ENCODE measurements at regions not wholly inside any gene's neighbourhood (a gene's known extent, or its start where the extent isn't known, plus 50 kb on each side); places are given as distances from the start of the nearest gene placed in this dataset.
"Not testable (repeated sequence)": the region's sequence is repeated elsewhere in the genome, so short reads cannot be mapped to it uniquely, and the experiment has no call there.

DNA sequence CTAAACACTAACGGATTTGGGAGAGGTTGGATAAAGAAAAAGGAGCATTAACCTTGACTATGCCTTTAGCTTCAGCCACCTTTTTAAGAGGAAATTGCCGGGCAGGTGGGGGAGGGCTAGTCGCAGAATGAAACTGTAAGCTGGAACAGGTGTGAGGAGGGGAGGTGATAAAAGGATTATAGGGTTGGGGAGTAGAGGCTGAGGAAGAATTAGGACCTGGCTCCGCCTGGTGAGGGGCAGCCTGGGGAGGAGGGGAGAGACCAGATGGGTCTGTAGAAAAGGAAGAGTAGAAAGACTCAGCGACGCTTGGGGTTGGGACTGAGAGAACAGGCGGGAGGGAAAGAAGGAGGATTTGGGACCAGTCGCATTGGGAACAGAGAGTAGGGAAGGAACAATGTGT lies 376.4 kb upstream of the MEX3C start:
- H3K4me1 Mint-ChIP-seq; H3K4me3 ChIP-seq (ENCODE audit: low read length); CTCF ChIA-PET; DNase-seq; H3K27me3 ChIP-seq (ENCODE audit: control insufficient read depth in 2 of 2, insufficient read depth in 2 of 2, low read length in 2 of 2); H3K4me1 ChIP-seq (ENCODE audit: control insufficient read depth in 2 of 2, insufficient read depth in 2 of 2, low read length in 2 of 2); H3K4me3 Mint-ChIP-seq; H3K36me3 Mint-ChIP-seq; H3K27ac ChIP-seq (ENCODE audit: low read depth, low read length); H3K36me3 ChIP-seq (ENCODE audit: control insufficient read depth in 2 of 3, insufficient read depth in 3 of 3, low read length in 3 of 3); H3K27ac Mint-ChIP-seq; ATAC-seq; intact Hi-C loops (cut with micrococcal nuclease); H3K9me3 ChIP-seq (ENCODE audit: control insufficient read depth in 2 of 3, low read length in 3 of 3): not testable (repeated sequence)
- POLR2A ChIA-PET: interaction anchor here (0.9 kb wide), 1 partner anchor 21 kb away, joined by 3 read pairs; no protein-coding TSS in a partner anchor
- H3K9me3 Mint-ChIP-seq: peaks cover 0 to 16% (median 8%) of the 10 kb centered on the region in 11 donors
- peaks cover 0 to 13% (median 0%) of the 10 kb centered on the region in 5 donors for H3K27me3 Mint-ChIP-seq

DNA sequence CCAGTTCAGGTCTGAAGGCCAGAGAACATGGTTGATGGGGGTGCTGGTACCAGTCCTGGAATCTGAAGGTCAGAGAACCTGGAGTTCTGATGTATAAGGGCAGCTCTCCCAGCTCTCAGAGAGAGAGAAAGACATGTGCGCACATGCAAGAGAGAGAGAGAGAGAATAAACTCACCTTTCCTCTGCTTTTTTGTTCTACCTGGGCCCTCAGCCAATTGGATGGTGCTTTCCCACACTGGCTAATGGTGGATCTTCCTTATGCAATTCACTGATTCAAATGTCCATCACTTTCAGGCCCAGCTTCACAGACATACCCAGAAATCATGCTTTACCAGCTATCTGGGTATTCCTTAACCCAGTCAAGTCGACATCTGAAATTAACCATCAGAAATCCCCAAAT lies 377.7 kb upstream of the MEX3C start:
- Histone ChIP-seq H3K27ac (ENCODE audit: low read depth, low read length) (no peak overlapping the region), H3K4me1 (ENCODE audit: control insufficient read depth in 2 of 2, insufficient read depth in 2 of 2, low read length in 2 of 2) (no peaks in the 10 kb centered on the region), H3K27me3 (ENCODE audit: control insufficient read depth in 2 of 2, insufficient read depth in 2 of 2, low read length in 2 of 2) (no peaks in the 10 kb centered on the region), H3K4me3 (ENCODE audit: low read length) (no peak overlapping the region), H3K9me3 (ENCODE audit: control insufficient read depth in 2 of 3, low read length in 3 of 3) (no peaks in the 10 kb centered on the region), H3K36me3 (ENCODE audit: control insufficient read depth in 2 of 3, insufficient read depth in 3 of 3, low read length in 3 of 3) (no peaks in the 10 kb centered on the region)
- Mint-ChIP-seq H3K36me3 (peaks cover 0 to 9% (median 0%) of the 10 kb centered on the region in 5 donors), H3K27me3 (peaks cover 0 to 13% (median 0%) of the 10 kb centered on the region in 5 donors), H3K27ac (no peak overlapping the region), H3K4me1 (peaks cover 0 to 1% (median 0%) of the 10 kb centered on the region in 7 donors), H3K9me3 (peaks cover 0 to 16% (median 8%) of the 10 kb centered on the region in 11 donors), H3K4me3 (no peak overlapping the region)
- ChIA-PET POLR2A (no interaction called here), CTCF (no interaction called here)
- ATAC-seq (no peak), DNase-seq (no peak)
- intact Hi-C loops (cut with micrococcal nuclease): no loop called here

DNA sequence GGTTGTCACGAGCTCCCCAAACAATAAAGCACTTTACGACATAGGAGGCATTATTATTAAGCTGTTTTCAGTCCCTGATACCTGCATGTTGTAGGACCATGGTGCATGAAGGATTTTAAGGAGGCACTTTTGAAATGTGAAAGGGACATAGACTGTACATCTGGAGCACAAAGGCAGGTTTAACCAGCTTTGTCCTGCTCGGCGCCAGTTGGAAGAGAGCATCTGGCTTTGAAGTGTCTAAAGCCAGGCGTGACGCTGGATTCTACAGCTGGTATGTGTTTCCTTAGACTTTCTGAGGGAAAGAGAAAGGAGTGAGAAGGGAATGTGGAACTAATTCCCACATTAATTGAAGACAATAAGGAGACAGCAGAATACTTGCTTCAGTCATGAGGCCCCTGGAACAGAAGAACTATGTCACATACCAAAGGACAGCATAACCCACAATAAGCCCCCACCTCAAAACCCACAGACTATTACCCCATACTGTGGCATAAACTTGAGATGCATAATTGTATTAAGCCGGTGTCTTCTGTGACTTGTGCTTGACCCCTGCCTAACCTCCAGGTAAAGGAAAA lies 381.0 kb upstream of the MEX3C start:
- H3K27me3 ChIP-seq (ENCODE audit: control insufficient read depth in 2 of 2, insufficient read depth in 2 of 2, low read length in 2 of 2): no peaks in the 10 kb centered on the region
- no peak for DNase-seq
- intact Hi-C loops (cut with micrococcal nuclease): no loop called here
- no peak overlapping the region for H3K4me3 ChIP-seq (ENCODE audit: low read length)
- H3K9me3 Mint-ChIP-seq: peaks cover 0 to 16% (median 7%) of the 10 kb centered on the region in 11 donors
- ATAC-seq: no peak
- no peak overlapping the region for H3K27ac ChIP-seq (ENCODE audit: low read depth, low read length)
- peaks cover 0 to 9% (median 0%) of the 10 kb centered on the region in 5 donors for H3K36me3 Mint-ChIP-seq
- H3K27me3 Mint-ChIP-seq: peaks cover 0 to 13% (median 0%) of the 10 kb centered on the region in 5 donors
- ChIA-PET CTCF (no interaction called here), POLR2A (no interaction called here)
- H3K4me1 ChIP-seq (ENCODE audit: control insufficient read depth in 2 of 2, insufficient read depth in 2 of 2, low read length in 2 of 2): no peaks in the 10 kb centered on the region
- no peaks in the 10 kb centered on the region for H3K36me3 ChIP-seq (ENCODE audit: control insufficient read depth in 2 of 3, insufficient read depth in 3 of 3, low read length in 3 of 3)
- H3K4me3 Mint-ChIP-seq: no peak overlapping the region
- H3K9me3 ChIP-seq (ENCODE audit: control insufficient read depth in 2 of 3, low read length in 3 of 3): no peaks in the 10 kb centered on the region
- H3K27ac Mint-ChIP-seq: no peak overlapping the region
- H3K4me1 Mint-ChIP-seq: peaks cover 0 to 1% (median 0%) of the 10 kb centered on the region in 7 donors

DNA sequence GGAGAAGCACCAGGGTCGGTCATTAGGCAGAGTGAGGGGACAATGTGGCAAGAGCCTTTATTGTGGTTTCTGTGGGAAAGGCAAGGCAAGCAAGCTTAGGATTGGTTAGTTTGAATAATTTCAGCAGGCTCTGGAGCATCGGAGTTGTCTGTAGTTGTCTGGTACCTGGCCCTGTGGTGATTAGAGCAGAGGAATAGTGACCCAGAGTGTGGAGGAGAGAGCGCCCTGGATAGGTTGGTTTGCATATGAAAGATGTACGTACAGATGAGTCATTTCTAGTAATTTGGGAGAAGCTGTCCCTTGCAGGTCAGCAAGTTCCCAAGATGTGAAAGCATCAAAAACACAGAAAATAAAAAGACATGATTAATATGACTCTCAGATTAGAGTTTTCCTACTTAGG lies 383.1 kb upstream of the MEX3C start:
- no peaks in the 10 kb centered on the region for H3K9me3 ChIP-seq (ENCODE audit: control insufficient read depth in 2 of 3, low read length in 3 of 3)
- H3K4me3 ChIP-seq (ENCODE audit: low read length): no peak overlapping the region
- no peaks in the 10 kb centered on the region for H3K4me1 Mint-ChIP-seq
- H3K9me3 Mint-ChIP-seq: peaks cover 0 to 16% (median 2%) of the 10 kb centered on the region in 11 donors
- H3K27ac Mint-ChIP-seq: no peak overlapping the region
- H3K4me3 Mint-ChIP-seq: no peak overlapping the region
- ChIA-PET POLR2A (no interaction called here), CTCF (no interaction called here)
- H3K36me3 Mint-ChIP-seq: no peaks in the 10 kb centered on the region
- H3K36me3 ChIP-seq (ENCODE audit: control insufficient read depth in 2 of 3, insufficient read depth in 3 of 3, low read length in 3 of 3): no peaks in the 10 kb centered on the region
- intact Hi-C loops (cut with micrococcal nuclease): no loop called here
- H3K4me1 ChIP-seq (ENCODE audit: control insufficient read depth in 2 of 2, insufficient read depth in 2 of 2, low read length in 2 of 2): no peaks in the 10 kb centered on the region
- H3K27me3 Mint-ChIP-seq: peaks cover 0 to 9% (median 0%) of the 10 kb centered on the region in 5 donors
- H3K27ac ChIP-seq (ENCODE audit: low read depth, low read length): no peak overlapping the region
- ATAC-seq (no peak), DNase-seq (no peak)
- no peaks in the 10 kb centered on the region for H3K27me3 ChIP-seq (ENCODE audit: control insufficient read depth in 2 of 2, insufficient read depth in 2 of 2, low read length in 2 of 2)

DNA sequence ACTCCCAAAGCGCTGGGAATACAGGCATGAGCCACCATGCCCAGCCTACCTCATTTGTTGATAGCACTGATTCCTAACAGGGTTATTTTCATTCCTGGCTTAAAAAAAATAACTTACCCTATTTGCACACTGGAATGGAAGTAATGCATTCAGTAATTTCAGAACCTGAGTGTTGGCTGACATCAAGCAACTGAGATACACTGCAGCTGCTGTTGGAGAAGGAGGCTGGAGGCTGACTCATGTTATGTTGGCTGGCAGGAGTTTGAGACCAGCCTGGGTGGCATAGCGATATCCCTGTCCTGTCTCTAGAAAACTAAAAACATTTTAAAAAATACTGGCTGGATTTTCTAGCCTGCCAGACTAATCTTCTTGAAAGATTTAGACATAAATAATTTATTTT lies 385.1 kb upstream of the MEX3C start:
- DNase-seq (no peak), ATAC-seq (no peak)
- Mint-ChIP-seq H3K27ac (no peak overlapping the region), H3K4me1 (no peaks in the 10 kb centered on the region), H3K4me3 (no peak overlapping the region), H3K36me3 (no peaks in the 10 kb centered on the region), H3K27me3 (peaks cover 0 to 9% (median 5%) of the 10 kb centered on the region in 5 donors), H3K9me3 (peaks cover 0 to 11% (median 3%) of the 10 kb centered on the region in 11 donors)
- Histone ChIP-seq H3K36me3 (ENCODE audit: control insufficient read depth in 2 of 3, insufficient read depth in 3 of 3, low read length in 3 of 3) (no peaks in the 10 kb centered on the region), H3K4me3 (ENCODE audit: low read length) (no peak overlapping the region), H3K9me3 (ENCODE audit: control insufficient read depth in 2 of 3, low read length in 3 of 3) (no peaks in the 10 kb centered on the region), H3K27ac (ENCODE audit: low read depth, low read length) (no peak overlapping the region), H3K27me3 (ENCODE audit: control insufficient read depth in 2 of 2, insufficient read depth in 2 of 2, low read length in 2 of 2) (no peaks in the 10 kb centered on the region), H3K4me1 (ENCODE audit: control insufficient read depth in 2 of 2, insufficient read depth in 2 of 2, low read length in 2 of 2) (no peaks in the 10 kb centered on the region)
- intact Hi-C loops (cut with micrococcal nuclease): no loop called here
- CTCF ChIA-PET: no interaction called here
- POLR2A ChIA-PET: no interaction called here

DNA sequence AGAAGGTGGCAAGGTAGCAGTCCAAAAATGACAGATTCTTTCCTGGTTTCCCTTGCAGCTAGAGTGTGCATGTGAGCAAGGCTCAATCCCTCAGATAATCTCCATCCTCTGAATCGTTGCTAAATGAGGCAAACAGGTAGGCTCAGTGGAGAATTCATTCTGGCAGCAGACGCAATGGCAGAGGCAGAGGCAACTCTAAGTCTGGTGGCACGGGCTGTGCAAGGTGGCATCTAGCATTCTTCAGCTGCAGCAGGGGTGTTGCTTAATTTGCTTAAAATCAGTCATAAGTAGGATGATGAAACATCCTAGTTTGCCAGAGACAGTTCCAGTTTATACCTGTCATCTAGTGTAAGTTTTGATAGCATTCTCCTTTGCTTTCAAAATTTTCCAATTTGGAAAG lies 391.1 kb upstream of the MEX3C start:
- Mint-ChIP-seq H3K27ac (no peak overlapping the region), H3K36me3 (no peaks in the 10 kb centered on the region), H3K4me3 (no peak overlapping the region), H3K4me1 (no peaks in the 10 kb centered on the region), H3K9me3 (peaks cover 0 to 6% (median 0%) of the 10 kb centered on the region in 11 donors), H3K27me3 (peaks cover 0 to 18% (median 11%) of the 10 kb centered on the region in 5 donors)
- Histone ChIP-seq H3K27ac (ENCODE audit: low read depth, low read length) (no peak overlapping the region), H3K27me3 (ENCODE audit: control insufficient read depth in 2 of 2, insufficient read depth in 2 of 2, low read length in 2 of 2) (no peaks in the 10 kb centered on the region), H3K4me1 (ENCODE audit: control insufficient read depth in 2 of 2, insufficient read depth in 2 of 2, low read length in 2 of 2) (no peaks in the 10 kb centered on the region), H3K9me3 (ENCODE audit: control insufficient read depth in 2 of 3, low read length in 3 of 3) (no peaks in the 10 kb centered on the region), H3K36me3 (ENCODE audit: control insufficient read depth in 2 of 3, insufficient read depth in 3 of 3, low read length in 3 of 3) (no peaks in the 10 kb centered on the region), H3K4me3 (ENCODE audit: low read length) (no peak overlapping the region)
- no peak for DNase-seq
- ChIA-PET POLR2A (no interaction called here), CTCF (no interaction called here)
- ATAC-seq: no peak
- intact Hi-C loops (cut with micrococcal nuclease): no loop called here

DNA sequence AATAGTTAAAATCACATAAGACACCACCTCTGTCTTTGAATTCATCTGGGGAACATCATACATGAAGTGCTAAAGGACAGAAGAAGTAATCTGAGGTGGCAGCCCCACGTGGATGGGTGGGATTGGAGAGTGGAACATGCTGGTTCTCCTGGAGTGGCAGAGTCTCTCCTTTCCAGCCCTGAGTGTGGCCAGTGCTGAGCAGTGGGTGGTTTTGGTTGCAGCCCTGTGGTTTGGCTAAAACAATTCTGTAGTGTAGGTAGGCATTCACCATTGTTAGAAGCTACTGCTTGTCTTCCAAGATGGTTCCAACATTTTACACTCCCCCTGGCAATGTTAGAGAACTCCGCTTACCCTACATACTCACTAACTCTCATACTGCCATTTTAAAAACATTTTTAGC lies 396.4 kb upstream of the MEX3C start:
- peaks cover 0 to 31% (median 7%) of the 10 kb centered on the region in 5 donors for H3K27me3 Mint-ChIP-seq

More for the DNA sequence above, 396.4 kb upstream of the MEX3C start:
- DNase-seq (no peak), ATAC-seq (no peak)
- peaks cover 0 to 12% (median 7%) of the 10 kb centered on the region in 11 donors for H3K9me3 Mint-ChIP-seq
- intact Hi-C loops (cut with micrococcal nuclease): no loop called here
- CTCF ChIA-PET: no interaction called here
- no peaks in the 10 kb centered on the region for H3K4me1 Mint-ChIP-seq
- no peak overlapping the region for H3K27ac Mint-ChIP-seq
- H3K4me3 Mint-ChIP-seq: no peak overlapping the region
- Histone ChIP-seq H3K4me1 (ENCODE audit: control insufficient read depth in 2 of 2, insufficient read depth in 2 of 2, low read length in 2 of 2) (no peaks in the 10 kb centered on the region), H3K36me3 (ENCODE audit: control insufficient read depth in 2 of 3, insufficient read depth in 3 of 3, low read length in 3 of 3) (no peaks in the 10 kb centered on the region), H3K27me3 (ENCODE audit: control insufficient read depth in 2 of 2, insufficient read depth in 2 of 2, low read length in 2 of 2) (no peaks in the 10 kb centered on the region), H3K4me3 (ENCODE audit: low read length) (no peak overlapping the region), H3K27ac (ENCODE audit: low read depth, low read length) (no peak overlapping the region), H3K9me3 (ENCODE audit: control insufficient read depth in 2 of 3, low read length in 3 of 3) (peaks cover 0 to 12% (median 0%) of the 10 kb centered on the region in 3 experiments)
- POLR2A ChIA-PET: no interaction called here
- H3K36me3 Mint-ChIP-seq: no peaks in the 10 kb centered on the region
